ENCODE measurements at regions not wholly inside any gene's neighbourhood (a gene's known extent, or its start where the extent isn't known, plus 50 kb on each side); places are given as distances from the start of the nearest gene placed in this dataset.

GRCh38 chr2:126831234-126832005 lies 67.3 kb upstream of the TEX51 start:
- DNase-seq: no peak

DNA sequence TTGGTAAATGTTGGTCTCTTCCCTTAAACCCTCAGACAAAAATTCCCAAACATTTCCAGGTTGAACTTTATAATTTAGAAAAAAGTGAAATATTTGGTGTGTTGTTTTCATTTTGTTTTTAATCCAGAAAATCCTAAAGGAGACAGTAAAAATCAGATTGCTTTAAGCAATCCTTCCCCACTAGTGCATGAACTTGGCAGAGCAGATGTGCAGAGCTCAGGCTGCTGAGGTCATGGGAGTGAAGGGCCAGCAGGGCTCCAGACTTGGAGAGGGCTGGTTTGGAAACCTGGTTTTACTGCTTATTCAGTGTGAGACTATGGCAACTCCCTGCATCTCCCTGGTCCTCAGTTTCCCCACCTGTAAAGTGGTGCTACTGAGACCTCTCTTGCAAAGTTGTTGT lies 66.7 kb upstream of the TEX51 start:
- DNase-seq: no peak

DNA sequence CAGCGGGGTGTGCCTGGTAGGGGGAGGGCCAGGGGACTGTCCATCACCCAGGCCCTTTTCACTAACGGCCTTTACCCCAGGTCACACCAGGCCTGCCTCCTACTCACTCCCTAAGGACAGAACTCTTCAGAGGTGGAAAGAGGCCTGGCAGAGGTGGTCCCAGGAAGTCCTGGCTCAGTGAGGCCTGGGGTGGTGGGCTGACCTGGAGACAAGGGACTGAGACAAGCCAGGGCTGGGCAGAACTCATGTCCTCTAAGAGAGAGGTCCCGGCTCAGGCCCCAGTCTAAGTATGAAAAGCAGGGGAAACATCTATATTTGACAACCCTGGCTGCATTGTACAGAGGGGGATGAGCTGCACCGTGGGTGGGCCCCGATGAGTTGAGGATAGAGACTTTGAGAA lies 65.9 kb upstream of the TEX51 start:
- no peak for DNase-seq

GRCh38 chr2:126834006-126834659 lies 64.6 kb upstream of the TEX51 start:
- no peak for DNase-seq

GRCh38 chr2:126835261-126835660 lies 63.4 kb upstream of the TEX51 start:
- no peak for DNase-seq

- DNase-seq: no peak
Observed at GRCh38 chr2:126835831-126836230, 62.9 kb upstream of the TEX51 start.

GRCh38 chr2:126836761-126837679 lies 61.7 kb upstream of the TEX51 start:
- no peak for DNase-seq

DNA sequence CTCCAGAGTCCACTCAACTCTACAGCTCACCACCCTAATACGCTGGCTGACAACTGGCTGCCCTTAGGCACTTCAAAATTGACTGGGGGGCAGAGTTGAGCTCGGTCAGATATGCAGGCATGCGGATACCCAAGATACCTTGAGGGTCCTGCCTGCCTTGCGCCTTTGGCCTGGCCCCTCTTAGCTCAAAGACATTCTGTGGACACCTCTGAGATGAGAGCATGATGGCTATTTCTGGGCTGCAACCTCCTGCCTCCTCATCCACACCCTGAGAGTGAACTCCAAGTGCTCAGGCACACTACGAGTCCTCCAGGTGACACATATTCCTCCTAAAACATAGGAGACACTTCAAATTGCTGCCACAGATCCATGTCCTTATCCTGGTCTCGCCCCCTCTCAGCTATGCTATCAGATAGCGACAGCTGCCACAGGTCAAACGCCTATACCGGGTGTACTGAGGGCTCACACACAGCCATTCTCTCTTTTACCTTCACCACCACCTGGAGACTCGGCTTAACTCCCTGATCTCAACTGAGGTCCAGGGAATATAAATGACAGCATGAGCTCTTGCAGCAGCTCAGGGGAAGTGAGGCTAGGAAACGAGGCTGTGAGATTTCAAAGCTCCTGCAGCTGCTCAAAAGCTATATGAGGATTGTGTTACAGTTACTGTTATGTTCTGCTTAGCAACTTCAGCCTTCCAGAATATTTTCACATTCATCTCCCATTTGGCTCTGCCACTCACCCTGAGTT lies 60.5 kb upstream of the TEX51 start:
- DNase-seq: no peak

- no peak for DNase-seq
Observed at GRCh38 chr2:126838716-126838985, 60.0 kb upstream of the TEX51 start.

- DNase-seq: no peak
Observed at GRCh38 chr2:126839796-126840195, 58.9 kb upstream of the TEX51 start.

GRCh38 chr2:126843081-126843480 lies 55.6 kb upstream of the TEX51 start:
- DNase-seq: no peak

GRCh38 chr2:126846241-126846640 lies 52.4 kb upstream of the TEX51 start:
- DNase-seq: no peak
